ENCODE measurements at regions not wholly inside any gene's neighbourhood (a gene's known extent, or its start where the extent isn't known, plus 50 kb on each side); places are given as distances from the start of the nearest gene placed in this dataset.

- H3K9me2 ChIP-seq (replicated peaks; ENCODE audit: insufficient read depth, low read length), result no peaks in the 10 kb centered on the region
- no peaks in the 10 kb centered on the region for H3K27me3 ChIP-seq (replicated peaks; ENCODE audit: insufficient read depth, low read length)
- H3K4me1 ChIP-seq (ENCODE audit: low read length), result no peaks in the 10 kb centered on the region
- H3F3A ChIP-seq (ENCODE audit: insufficient read depth, low read length), result no peaks in the 10 kb centered on the region
- no peak overlapping the region for H3K9ac ChIP-seq (ENCODE audit: low read length)
- H3K27ac ChIP-seq (ENCODE audit: low read length), result no peak overlapping the region
- no peak overlapping the region for H3K4me3 ChIP-seq (ENCODE audit: low read length)
- H4K20me1 ChIP-seq (ENCODE audit: insufficient read depth, low read length), result no peaks in the 10 kb centered on the region
- no peak for TF ChIP-seq EZH2 (optimal IDR thresholded peaks at IDR 0.05; ENCODE audit: low read depth, low read length)
- no peak for TF ChIP-seq EZH2phosphoT487 (IDR thresholded peaks at IDR 0.05; ENCODE audit: low read length)
- TF ChIP-seq, protein P1, sequence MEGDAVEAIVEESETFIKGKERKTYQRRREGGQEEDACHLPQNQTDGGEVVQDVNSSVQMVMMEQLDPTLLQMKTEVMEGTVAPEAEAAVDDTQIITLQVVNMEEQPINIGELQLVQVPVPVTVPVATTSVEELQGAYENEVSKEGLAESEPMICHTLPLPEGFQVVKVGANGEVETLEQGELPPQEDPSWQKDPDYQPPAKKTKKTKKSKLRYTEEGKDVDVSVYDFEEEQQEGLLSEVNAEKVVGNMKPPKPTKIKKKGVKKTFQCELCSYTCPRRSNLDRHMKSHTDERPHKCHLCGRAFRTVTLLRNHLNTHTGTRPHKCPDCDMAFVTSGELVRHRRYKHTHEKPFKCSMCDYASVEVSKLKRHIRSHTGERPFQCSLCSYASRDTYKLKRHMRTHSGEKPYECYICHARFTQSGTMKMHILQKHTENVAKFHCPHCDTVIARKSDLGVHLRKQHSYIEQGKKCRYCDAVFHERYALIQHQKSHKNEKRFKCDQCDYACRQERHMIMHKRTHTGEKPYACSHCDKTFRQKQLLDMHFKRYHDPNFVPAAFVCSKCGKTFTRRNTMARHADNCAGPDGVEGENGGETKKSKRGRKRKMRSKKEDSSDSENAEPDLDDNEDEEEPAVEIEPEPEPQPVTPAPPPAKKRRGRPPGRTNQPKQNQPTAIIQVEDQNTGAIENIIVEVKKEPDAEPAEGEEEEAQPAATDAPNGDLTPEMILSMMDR (IDR thresholded peaks at IDR 0.05; ENCODE audit: low read length), result no peak
- no peak for DNase-seq
- H3K9me3 ChIP-seq (replicated peaks; ENCODE audit: insufficient read depth, low read length), result no peaks in the 10 kb centered on the region
- H3K36me3 ChIP-seq (replicated peaks; ENCODE audit: insufficient read depth, low read length), result no peaks in the 10 kb centered on the region
- H3K4me2 ChIP-seq (ENCODE audit: low read depth, low read length), result no peak overlapping the region
- H3K79me2 ChIP-seq (ENCODE audit: low read length), result no peaks in the 10 kb centered on the region
- H2AFZ ChIP-seq (ENCODE audit: low read length), result no peak overlapping the region
Observed at GRCh38 chr4:73675623-73676022, 55.4 kb upstream of the RASSF6 start.

- H3K9me2 ChIP-seq (replicated peaks; ENCODE audit: insufficient read depth, low read length), result no peaks in the 10 kb centered on the region
- no peaks in the 10 kb centered on the region for H3K79me2 ChIP-seq (ENCODE audit: low read length)
- no peak overlapping the region for H3K4me2 ChIP-seq (ENCODE audit: low read depth, low read length)
- no peak overlapping the region for H2AFZ ChIP-seq (ENCODE audit: low read length)
- no peak overlapping the region for H3K27ac ChIP-seq (ENCODE audit: low read length)
- H3K36me3 ChIP-seq (replicated peaks; ENCODE audit: insufficient read depth, low read length), result no peaks in the 10 kb centered on the region
- TF ChIP-seq, protein P1 (IDR thresholded peaks at IDR 0.05; ENCODE audit: low read length), result no peak
- TF ChIP-seq EZH2 (optimal IDR thresholded peaks at IDR 0.05; ENCODE audit: low read depth, low read length) (no peak), EZH2phosphoT487 (IDR thresholded peaks at IDR 0.05; ENCODE audit: low read length) (no peak)
- H4K20me1 ChIP-seq (ENCODE audit: insufficient read depth, low read length), result no peaks in the 10 kb centered on the region
- H3K27me3 ChIP-seq (replicated peaks; ENCODE audit: insufficient read depth, low read length), result no peaks in the 10 kb centered on the region
- no peaks in the 10 kb centered on the region for H3K9me3 ChIP-seq (replicated peaks; ENCODE audit: insufficient read depth, low read length)
- H3F3A ChIP-seq (ENCODE audit: insufficient read depth, low read length), result no peaks in the 10 kb centered on the region
- H3K4me1 ChIP-seq (ENCODE audit: low read length), result no peaks in the 10 kb centered on the region
- DNase-seq, result no peak
- H3K9ac ChIP-seq (ENCODE audit: low read length), result no peak overlapping the region
- H3K4me3 ChIP-seq (ENCODE audit: low read length), result no peak overlapping the region
Observed at GRCh38 chr4:73676136-73676535, 55.9 kb upstream of the RASSF6 start.

- Histone ChIP-seq H4K20me1 (ENCODE audit: insufficient read depth, low read length) (no peaks in the 10 kb centered on the region), H3K79me2 (ENCODE audit: low read length) (no peaks in the 10 kb centered on the region), H3K9me2 (replicated peaks; ENCODE audit: insufficient read depth, low read length) (no peaks in the 10 kb centered on the region), H3K4me2 (ENCODE audit: low read depth, low read length) (no peak overlapping the region), H3K9me3 (replicated peaks; ENCODE audit: insufficient read depth, low read length) (no peaks in the 10 kb centered on the region), H3K4me3 (ENCODE audit: low read length) (no peak overlapping the region), H3K36me3 (replicated peaks; ENCODE audit: insufficient read depth, low read length) (no peaks in the 10 kb centered on the region), H3F3A (ENCODE audit: insufficient read depth, low read length) (no peaks in the 10 kb centered on the region), H2AFZ (ENCODE audit: low read length) (no peak overlapping the region), H3K9ac (ENCODE audit: low read length) (no peak overlapping the region), H3K4me1 (ENCODE audit: low read length) (no peaks in the 10 kb centered on the region), H3K27ac (ENCODE audit: low read length) (no peak overlapping the region), H3K27me3 (replicated peaks; ENCODE audit: insufficient read depth, low read length) (no peaks in the 10 kb centered on the region)
- DNase-seq, result no peak
- TF ChIP-seq, protein P1 (IDR thresholded peaks at IDR 0.05; ENCODE audit: low read length), result no peak
- TF ChIP-seq EZH2 (optimal IDR thresholded peaks at IDR 0.05; ENCODE audit: low read depth, low read length) (no peak), EZH2phosphoT487 (IDR thresholded peaks at IDR 0.05; ENCODE audit: low read length) (no peak)
Observed at GRCh38 chr4:73676861-73677323, 56.7 kb upstream of the RASSF6 start.
